ENCODE measurements at regions not wholly inside any gene's neighbourhood (a gene's known extent, or its start where the extent isn't known, plus 50 kb on each side); places are given as distances from the start of the nearest gene placed in this dataset.
"Not testable (repeated sequence)": the region's sequence is repeated elsewhere in the genome, so short reads cannot be mapped to it uniquely, and the experiment has no call there.

DNA sequence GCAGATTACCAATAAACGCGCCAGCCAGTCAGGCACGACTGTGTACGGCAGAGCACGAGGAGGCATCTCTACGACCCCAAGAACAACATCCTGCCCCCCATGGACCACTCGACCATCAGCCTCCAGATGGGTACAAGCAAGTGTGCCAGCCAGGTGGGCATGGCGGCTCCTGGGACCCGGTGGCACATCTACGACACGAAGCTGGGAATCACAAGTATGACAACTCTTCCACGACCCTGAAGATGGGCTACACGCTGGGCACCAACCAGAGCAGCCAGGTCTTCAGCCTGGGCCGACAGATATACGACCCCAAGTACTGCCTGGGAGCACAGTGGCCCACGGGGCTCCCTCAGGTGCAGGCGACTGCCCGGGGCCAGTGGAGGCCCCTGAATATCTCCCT is 217.6 kb downstream of the POTED start:
- TF ChIP-seq, protein P1, sequence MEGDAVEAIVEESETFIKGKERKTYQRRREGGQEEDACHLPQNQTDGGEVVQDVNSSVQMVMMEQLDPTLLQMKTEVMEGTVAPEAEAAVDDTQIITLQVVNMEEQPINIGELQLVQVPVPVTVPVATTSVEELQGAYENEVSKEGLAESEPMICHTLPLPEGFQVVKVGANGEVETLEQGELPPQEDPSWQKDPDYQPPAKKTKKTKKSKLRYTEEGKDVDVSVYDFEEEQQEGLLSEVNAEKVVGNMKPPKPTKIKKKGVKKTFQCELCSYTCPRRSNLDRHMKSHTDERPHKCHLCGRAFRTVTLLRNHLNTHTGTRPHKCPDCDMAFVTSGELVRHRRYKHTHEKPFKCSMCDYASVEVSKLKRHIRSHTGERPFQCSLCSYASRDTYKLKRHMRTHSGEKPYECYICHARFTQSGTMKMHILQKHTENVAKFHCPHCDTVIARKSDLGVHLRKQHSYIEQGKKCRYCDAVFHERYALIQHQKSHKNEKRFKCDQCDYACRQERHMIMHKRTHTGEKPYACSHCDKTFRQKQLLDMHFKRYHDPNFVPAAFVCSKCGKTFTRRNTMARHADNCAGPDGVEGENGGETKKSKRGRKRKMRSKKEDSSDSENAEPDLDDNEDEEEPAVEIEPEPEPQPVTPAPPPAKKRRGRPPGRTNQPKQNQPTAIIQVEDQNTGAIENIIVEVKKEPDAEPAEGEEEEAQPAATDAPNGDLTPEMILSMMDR (IDR thresholded peaks at IDR 0.05), result no peak

DNA sequence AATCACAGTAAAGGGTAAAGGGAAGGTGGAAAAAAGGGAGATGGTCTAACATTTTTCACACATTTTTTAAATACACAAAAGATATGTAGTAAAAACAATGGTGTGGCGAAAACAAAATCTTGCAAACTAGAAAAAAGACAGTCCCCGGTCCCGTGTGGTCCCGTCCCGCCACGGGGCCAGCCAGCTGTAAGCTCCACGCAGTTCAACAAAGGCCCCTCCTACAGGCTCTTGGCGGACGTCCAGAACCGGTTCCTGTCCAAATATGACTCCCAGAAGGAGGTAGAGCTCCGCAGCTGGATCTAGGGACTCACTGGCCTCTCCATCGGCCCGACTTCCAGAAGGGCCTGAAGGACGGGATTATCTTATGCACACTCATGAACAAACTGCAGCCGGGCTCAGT is 216.9 kb downstream of the POTED start:
- not testable (repeated sequence) for ATAC-seq (ENCODE audit: insufficient number of reproducible peaks, low FRiP score, low read depth); H3K27ac ChIP-seq; DNase-seq (ENCODE audit: low spot score)

More for the DNA sequence above, 217.6 kb downstream of the POTED start:
- Histone ChIP-seq H3K4me3 (no peak overlapping the region), H3K27me3 (replicated peaks; ENCODE audit: insufficient read depth) (no peaks in the 10 kb centered on the region), H3K27ac (no peak overlapping the region), H3K4me1 (ENCODE audit: control insufficient read depth in 1 of 2, low read depth in 2 of 2) (no peaks in the 10 kb centered on the region), H3K9me3 (no peaks in the 10 kb centered on the region), H3K36me3 (no peaks in the 10 kb centered on the region)
- ATAC-seq (ENCODE audit: insufficient number of reproducible peaks, low FRiP score, low read depth), result no peak
- DNase-seq (ENCODE audit: low spot score), result no peak

DNA sequence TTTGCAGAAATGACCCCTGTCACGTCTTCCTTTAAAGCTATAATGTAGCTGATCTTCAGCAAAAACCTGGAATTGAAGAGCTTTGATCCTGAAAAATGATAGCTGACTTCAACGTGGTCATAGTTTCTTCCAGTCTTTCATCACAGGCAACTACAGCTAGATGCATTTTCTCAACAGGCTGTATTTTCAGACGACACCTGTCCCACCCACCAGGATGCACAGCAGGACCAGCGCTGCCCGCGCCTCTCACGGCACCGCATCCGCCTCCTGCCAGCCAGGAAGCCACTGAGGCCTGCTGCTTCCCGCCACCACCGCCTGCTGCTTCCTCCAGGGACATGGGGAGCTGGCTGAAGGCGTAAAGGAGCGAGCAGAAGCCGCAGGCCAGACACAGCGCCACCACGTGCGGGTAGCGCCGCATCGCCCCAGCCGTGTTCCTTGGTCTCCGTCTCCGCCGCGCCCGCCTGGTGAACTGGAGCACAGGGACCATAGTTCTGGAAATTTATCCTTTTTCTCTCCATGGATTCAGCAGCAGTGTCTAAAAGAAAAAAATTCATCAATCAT is 215.7 kb downstream of the POTED start:
- DNase-seq (ENCODE audit: low spot score); H3K27ac ChIP-seq; H3K27me3 ChIP-seq (replicated peaks; ENCODE audit: insufficient read depth); H3K9me3 ChIP-seq; ATAC-seq (ENCODE audit: insufficient number of reproducible peaks, low FRiP score, low read depth); H3K4me3 ChIP-seq; H3K36me3 ChIP-seq; H3K4me1 ChIP-seq (ENCODE audit: control insufficient read depth in 1 of 2, low read depth in 2 of 2): not testable (repeated sequence)

More for the DNA sequence above, 216.9 kb downstream of the POTED start:
- not testable (repeated sequence) for H3K4me3 ChIP-seq; H3K27me3 ChIP-seq (replicated peaks; ENCODE audit: insufficient read depth); H3K9me3 ChIP-seq; H3K36me3 ChIP-seq; H3K4me1 ChIP-seq (ENCODE audit: control insufficient read depth in 1 of 2, low read depth in 2 of 2)

DNA sequence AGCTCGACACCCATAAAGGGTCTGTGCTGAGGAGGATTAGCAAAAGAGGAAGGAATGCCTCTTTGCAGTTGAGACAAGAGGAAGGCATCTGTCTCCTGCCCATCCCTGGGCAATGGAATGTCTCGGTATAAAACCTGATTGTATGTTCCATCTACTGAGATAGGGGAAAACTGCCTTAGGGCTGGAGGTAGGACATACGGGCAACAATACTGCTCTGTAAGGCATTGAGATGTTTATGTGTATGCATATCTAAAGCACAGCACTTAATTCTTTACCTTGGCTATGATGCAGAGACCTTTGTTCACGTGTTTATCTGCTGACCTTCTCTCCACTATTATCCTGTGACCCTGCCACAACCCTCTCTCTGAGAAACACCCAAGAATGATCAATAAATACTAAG is 210.7 kb downstream of the POTED start:
- not testable (repeated sequence) for H3K4me3 ChIP-seq; H3K4me1 ChIP-seq (ENCODE audit: control insufficient read depth in 1 of 2, low read depth in 2 of 2); DNase-seq (ENCODE audit: low spot score); H3K27ac ChIP-seq; H3K9me3 ChIP-seq; H3K36me3 ChIP-seq; ATAC-seq (ENCODE audit: insufficient number of reproducible peaks, low FRiP score, low read depth); H3K27me3 ChIP-seq (replicated peaks; ENCODE audit: insufficient read depth)

DNA sequence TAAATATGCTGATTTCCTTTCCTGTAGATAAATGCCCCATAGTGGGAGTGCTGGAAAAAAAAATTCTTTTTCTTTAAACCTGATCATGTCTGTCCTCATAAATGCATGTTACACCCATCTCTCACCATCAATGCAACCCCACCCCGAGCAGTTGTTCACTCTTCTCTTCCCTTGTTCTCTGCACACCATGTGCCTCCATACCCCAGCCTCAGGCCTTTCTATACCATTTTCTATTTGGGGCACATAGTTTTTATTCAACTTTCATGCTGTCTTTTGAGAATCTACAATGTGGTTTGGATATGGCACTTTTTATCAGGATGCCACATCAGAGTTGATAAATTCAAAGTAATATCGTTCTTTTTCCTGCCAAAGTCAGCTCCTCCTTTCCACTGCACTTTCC is 202.6 kb downstream of the POTED start:
- not testable (repeated sequence) for DNase-seq (ENCODE audit: low spot score); H3K27ac ChIP-seq; H3K27me3 ChIP-seq (replicated peaks; ENCODE audit: insufficient read depth); H3K4me1 ChIP-seq (ENCODE audit: control insufficient read depth in 1 of 2, low read depth in 2 of 2); H3K4me3 ChIP-seq; H3K9me3 ChIP-seq; ATAC-seq (ENCODE audit: insufficient number of reproducible peaks, low FRiP score, low read depth); H3K36me3 ChIP-seq

DNA sequence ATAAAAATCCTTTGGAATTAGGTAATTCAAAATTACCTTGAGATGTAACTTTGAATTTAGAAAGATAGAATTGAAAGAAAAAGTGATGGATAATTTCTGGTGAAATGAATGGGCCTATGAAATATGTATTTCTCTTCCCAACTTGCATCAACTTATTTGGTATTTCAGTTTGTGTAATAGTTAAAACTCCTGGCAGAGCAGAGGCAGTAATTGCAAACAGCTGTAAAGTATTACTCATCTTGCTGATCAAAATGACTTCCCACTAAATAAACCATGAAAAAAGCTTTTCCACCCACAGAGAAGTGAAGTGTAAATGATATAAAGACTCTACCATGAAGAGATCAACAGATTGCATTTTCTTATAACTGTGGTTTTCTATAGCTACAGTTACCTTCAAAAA is 201.0 kb downstream of the POTED start:
- not testable (repeated sequence) for H3K36me3 ChIP-seq; H3K27ac ChIP-seq; H3K4me3 ChIP-seq; H3K9me3 ChIP-seq; ATAC-seq (ENCODE audit: insufficient number of reproducible peaks, low FRiP score, low read depth); DNase-seq (ENCODE audit: low spot score); H3K4me1 ChIP-seq (ENCODE audit: control insufficient read depth in 1 of 2, low read depth in 2 of 2); H3K27me3 ChIP-seq (replicated peaks; ENCODE audit: insufficient read depth)

DNA sequence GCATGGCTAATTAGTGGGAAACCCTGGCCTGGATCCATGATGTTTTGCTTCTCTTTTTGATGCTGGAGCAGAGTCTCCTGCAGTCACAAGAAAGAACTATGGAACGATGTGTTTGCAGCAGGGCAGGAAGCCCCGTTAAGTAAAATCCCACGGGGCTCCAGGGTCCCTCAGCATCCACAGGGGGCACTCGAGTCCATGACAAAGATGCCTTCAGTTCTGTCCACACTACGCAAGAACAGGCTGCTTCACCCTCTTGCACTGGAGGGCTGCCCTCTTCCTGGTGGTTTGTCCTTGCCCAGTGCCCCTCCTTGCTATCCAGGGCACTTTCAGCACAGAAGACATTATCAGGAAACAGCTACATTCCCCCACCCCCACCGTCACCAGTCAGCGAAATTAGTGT is 196.9 kb downstream of the POTED start:
- not testable (repeated sequence) for DNase-seq (ENCODE audit: low spot score)

DNA sequence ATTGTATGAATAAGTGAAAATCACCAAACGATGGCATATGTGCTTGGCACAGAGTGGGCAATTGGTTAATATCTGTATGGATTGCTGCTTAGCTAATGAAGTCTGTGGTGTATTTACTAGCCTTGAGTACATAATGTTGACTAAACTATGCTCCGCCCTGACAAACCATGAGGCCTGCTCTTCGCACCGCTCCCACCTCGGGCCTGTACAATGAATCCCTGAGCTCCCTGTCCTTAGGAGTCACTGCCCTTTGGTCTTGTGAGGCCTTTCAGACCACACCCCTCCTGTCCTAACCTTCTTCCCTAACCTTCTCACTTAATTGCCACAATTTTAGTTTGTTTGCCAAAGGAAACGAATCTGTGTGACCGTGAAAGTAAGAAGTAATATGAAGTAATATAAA is 193.2 kb downstream of the POTED start:
- H3K36me3 ChIP-seq; H3K27ac ChIP-seq; H3K4me1 ChIP-seq (ENCODE audit: control insufficient read depth in 1 of 2, low read depth in 2 of 2); H3K4me3 ChIP-seq; ATAC-seq (ENCODE audit: insufficient number of reproducible peaks, low FRiP score, low read depth); H3K27me3 ChIP-seq (replicated peaks; ENCODE audit: insufficient read depth); DNase-seq (ENCODE audit: low spot score); H3K9me3 ChIP-seq: not testable (repeated sequence)

More for the DNA sequence above, 196.9 kb downstream of the POTED start:
- not testable (repeated sequence) for H3K27me3 ChIP-seq (replicated peaks; ENCODE audit: insufficient read depth); H3K36me3 ChIP-seq; H3K4me3 ChIP-seq; ATAC-seq (ENCODE audit: insufficient number of reproducible peaks, low FRiP score, low read depth); H3K4me1 ChIP-seq (ENCODE audit: control insufficient read depth in 1 of 2, low read depth in 2 of 2); H3K9me3 ChIP-seq; H3K27ac ChIP-seq
